ENCODE measurements at regions not wholly inside any gene's neighbourhood (a gene's known extent, or its start where the extent isn't known, plus 50 kb on each side); places are given as distances from the start of the nearest gene placed in this dataset.

DNA sequence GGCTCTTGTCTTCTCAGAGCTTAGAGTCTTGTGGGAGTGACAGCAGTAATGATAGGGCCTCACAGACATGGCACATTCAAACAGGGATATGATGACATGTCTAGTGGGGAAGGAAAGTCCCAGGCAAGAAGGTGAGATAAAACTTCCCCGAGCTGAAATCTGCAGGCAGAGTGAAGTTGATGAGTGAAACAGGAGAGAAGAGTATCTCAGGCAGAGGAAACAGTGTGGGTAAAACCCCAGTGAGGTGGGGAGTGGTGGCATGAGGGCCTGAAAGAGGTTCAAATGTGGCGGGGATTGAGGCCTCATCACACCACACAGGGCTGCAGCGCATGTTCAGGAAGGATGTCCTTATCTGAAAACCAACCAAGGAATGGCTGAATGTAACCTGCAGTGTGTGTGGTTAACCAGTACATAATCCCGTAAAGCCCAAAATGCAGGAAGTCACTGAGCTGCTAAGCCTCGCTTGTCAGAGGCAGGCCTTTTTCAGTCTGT, 153.8 kb upstream of the E2F8 start:
- DNase-seq = peak; percentile 15

DNA sequence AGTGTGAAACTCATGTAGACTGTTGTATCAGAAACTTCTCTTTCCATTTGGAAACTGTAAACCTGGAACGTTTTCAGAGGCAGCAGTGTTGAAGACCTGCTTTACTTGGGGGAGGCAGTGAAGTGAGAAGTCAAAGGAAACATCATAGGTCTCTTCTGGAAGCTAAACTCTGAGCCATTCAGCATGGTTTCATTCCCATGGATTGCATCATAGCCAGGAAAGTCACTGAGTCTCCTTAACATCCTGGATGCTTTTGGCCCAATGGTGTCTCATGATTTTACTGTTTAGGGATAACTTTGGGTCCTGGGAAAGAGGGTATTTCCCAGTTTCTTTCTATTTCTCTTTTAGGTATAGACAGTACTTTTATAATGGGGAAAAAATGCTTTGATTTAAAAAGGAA, 153.2 kb upstream of the E2F8 start:
- DNase-seq = peak; percentile 20

DNA sequence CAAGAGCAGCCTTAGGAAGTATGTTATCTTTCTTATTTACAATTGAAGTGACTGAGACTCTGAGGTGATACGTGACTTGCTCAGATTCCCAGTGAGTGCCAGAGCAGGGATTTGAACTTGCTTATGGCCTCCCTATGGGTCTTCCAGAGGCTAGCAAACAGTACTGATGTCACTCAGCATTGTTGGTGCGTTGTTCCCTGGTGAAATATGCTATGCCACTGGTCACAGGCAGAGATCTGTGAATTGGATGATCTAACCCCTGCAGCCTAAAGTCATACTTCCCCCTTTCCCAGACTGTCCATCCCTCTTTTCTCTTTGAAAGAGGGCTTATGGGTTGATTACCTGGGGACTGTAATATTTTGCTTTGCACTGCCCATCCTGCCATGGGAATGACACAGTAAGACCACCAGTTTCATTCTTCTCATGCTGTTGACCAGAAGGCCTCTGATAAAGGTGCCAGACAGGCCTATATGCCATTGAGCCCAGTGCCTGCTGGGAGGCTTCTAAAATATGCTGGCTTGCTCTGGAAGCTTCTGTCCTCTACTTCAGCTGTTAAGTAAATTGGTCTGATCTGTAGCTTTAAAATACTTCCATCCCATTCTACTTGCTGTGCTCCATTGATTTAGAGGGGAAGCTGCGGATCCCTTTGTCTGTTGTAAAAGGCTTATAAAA, 152.2 kb upstream of the E2F8 start:
- peak; percentile 32 for DNase-seq

DNA sequence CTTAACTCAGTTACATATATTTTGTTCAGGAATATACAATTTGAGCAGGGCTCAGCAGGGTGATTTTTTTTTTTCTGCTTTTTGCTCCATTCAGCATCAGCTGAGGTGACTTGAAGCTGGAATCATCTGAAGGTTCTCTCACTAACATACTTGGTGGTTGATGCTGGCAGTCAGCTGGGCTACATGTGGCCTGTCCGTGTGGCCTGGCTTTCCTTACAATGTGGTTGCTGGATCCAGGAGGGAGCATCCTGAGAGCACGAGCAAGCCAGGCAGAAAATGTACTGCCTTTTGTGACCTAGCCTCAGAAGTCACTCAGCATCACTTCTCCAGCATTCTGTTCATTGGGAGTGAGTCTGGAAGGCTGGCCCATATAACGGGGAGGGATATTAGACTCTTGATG, 151.6 kb upstream of the E2F8 start:
- no peak for DNase-seq

DNA sequence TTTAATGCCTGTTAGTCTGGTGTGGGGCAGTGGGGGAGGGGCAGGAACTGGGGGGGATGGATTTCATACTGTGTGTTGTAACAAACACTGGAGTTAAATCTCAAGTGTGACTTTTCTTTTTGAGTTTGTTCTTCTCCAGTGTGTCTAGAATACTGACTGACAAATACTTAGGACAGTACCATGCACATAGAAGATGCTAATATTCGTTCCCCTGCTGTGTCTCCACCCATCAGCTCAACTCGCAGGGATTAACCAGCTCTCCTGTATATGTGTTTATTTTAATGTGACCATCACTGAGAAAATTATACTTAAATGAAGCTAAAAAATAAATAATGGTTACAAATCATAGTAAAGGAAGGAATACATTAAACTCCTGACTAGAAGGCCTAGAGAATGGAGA, 150.9 kb upstream of the E2F8 start:
- DNase-seq = no peak

DNA sequence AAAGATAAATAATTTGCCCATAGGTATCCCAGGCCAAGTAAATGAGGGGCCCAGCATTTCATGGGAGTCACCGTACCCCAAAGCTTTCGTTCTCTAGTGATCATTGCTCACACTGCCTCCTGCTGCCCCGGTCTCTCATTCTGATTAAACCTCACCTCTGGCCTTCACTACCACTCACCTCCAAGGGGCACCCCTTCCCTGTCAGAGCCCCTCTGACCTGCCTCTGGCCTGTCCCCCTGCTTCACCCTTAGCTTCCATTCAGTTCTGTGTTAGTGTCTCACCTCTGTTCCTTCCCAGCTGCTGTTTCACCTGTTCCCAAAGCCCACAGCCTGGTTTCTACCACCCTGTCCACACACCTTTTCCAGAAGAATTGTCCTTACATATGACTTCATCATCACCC, 150.3 kb upstream of the E2F8 start:
- no peak for DNase-seq

DNA sequence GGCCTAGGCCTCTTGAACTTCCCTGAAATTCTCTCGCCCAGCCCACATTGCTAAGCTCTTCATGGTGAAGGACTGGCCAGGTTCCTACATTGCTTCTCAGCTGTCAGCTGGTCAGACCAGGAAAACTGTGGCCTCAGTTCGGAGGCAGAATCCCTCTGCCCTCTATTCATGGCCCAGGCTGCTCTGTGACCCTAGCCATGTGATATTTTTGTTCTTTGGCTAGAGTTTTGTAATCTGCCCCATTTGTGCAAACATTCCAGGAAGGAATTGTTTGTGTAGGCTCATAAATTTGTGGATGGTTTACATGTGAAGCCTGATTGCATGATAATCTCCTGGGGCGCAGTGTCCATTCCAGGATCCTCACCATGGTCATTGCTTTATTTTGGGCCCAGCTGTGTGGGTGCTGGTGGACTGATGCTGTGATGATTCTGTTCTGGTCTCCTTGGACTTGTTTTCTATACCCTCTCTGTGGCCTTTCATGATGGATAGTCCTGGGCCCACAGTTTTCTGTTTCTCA, 149.1 kb upstream of the E2F8 start:
- no peak for DNase-seq

DNA sequence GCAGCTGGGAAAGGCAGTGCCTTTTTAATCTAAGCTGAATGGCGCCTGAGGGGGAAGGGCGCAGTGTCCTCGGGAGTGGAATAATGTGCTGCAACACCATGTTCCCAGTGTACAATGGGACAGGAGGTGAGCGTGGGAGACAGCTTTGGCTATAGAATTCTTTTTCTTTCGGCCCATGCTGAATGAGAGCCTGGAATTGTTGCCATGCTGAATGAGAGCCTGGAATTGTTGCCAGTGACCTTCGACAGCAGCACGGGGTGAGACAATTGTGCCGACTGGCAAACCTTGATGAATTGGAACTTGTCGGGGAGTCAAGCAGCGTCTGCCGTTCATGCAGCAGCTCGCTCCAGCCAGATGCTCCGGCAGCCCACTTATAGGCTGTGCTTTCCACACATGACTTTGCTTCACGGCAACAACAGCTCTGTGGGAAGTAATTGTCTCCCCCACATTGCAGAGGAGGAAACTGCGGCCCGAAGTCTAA, 141.4 kb upstream of the E2F8 start:
- no peak for DNase-seq

DNA sequence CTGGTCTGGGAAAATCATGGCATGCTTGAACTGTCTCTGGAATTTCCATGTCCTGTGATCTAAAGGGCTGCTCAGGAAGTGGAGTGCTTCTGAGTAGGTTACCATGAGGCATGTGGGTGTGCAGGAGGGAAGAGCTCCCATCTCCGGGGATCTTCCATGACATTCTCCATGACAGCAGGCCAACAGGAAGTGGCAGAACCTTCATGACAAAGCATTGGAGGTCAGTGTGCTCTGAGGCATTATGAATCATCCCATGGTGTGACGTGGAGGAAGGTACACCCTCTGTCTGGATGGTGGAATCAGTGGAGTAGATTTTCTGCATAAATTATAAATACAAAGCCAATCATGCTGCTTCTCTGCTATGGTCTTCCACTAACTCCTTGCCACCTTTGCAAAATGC, 139.6 kb upstream of the E2F8 start:
- peak; percentile 79 for DNase-seq

DNA sequence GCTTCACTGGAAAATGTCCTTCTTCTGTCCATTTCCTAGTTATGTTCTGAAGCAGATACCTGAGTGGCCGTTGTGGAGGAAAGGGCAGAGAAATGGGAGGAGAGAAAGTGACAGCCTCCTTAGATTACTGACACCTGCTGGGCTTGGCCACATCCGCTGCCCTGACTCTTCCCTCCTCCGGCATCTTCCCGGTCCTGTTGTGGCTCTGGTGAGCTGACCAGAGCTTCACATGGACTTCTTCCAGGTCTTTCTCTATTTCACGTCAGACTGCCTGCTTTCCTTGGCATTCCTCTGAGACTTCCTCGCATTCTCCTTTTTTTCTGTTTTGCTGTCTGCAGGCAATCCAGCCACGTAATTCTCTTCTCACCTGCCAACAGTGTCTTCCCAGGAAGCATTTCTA, 138.7 kb upstream of the E2F8 start:
- no peak for DNase-seq

DNA sequence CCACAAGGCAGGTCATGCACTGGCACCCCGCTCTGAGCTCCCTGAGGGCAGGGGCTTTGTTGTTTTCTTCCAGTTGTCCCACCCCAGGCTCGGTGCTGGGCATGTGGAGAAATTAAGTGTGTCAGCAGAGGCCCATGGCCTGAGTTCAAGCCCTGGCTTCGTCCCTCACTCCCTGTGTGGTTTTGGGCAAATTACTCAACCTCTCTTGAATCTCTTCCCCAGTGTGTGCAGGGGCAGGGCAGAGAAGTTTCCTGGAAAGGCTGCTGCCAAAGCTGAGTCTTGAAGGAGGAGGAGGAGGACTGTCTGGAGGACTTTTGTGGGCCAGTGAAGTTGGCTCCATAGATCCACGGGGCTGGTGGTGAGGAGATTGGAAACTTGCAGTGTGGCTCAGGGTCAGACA, 138.1 kb upstream of the E2F8 start:
- no peak for DNase-seq

DNA sequence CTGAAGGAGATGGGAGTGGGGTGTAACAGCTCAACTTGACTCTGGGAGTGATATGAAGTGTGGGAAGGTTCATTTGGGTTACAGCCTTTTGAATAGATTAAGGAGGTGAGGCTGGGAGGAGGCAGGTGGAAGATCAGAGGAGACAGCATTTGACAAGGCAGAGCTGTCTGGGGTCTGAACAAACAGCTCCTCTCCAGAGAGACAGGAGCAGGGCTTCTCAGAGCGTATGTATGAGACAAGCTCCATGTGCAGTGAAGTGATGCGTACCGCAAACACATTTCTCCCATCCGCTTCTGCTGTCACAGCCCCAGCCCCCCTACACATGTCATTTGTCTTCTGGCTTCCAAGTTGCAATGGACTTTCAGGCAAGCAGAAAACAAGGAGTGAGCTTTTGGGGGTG, 137.1 kb upstream of the E2F8 start:
- no peak for DNase-seq

DNA sequence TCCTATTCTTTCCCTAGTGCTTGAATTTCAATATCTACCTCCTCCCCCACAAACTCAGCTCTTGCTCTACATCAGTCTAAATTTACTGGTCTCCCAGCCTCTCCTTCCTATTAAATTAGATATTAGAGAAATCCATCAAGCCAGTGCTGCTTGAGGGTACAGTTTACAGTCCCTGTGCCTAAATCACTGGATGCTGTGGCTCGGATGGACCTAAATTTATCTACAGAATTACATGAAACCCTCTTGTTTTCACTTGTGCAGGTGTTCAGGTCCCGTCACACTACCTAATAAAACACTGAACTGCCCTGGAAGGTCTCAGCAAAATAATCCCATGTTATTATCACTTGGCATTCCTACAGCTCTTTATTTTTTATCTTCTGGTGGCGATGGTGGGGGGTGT, 134.7 kb upstream of the E2F8 start:
- DNase-seq = no peak

DNA sequence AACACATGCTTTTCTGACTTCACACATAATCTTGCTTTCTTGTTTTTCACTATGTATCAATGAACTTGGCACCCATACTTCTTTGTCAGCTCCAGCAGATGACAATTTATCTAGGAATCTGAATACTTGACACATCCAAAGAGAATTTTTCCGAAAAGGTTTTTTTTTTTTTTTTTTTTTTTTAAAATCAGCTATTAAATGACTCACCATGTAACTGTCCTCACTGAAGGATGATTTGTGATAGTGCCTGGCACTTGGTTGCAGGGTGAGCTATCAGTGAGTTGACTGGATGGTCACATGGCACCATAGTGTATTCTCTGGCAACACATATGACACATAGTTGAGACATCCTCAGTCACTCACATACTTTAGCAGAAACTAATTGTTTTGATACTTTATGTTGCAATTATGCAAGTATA, 133.4 kb upstream of the E2F8 start:
- no peak for DNase-seq

DNA sequence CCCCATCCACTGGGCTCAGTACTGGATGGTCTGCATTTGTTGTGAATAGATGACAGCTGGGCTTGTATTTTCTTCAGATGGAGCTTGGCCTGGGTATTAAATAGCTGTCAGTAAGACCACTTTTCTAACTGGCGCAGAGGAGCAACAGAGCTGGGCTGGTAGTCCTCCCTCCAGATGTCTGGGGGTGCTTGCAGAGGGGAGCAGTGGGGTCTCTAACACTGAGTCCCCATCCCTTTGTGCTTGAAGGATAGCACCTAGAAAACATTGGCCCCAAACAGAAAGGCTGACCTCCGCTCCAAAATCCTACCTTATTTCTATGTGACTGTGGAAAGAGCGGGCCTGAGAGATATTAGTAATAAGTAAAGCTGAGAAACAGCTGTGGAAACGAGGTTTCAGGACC, 131.6 kb upstream of the E2F8 start:
- DNase-seq = no peak

DNA sequence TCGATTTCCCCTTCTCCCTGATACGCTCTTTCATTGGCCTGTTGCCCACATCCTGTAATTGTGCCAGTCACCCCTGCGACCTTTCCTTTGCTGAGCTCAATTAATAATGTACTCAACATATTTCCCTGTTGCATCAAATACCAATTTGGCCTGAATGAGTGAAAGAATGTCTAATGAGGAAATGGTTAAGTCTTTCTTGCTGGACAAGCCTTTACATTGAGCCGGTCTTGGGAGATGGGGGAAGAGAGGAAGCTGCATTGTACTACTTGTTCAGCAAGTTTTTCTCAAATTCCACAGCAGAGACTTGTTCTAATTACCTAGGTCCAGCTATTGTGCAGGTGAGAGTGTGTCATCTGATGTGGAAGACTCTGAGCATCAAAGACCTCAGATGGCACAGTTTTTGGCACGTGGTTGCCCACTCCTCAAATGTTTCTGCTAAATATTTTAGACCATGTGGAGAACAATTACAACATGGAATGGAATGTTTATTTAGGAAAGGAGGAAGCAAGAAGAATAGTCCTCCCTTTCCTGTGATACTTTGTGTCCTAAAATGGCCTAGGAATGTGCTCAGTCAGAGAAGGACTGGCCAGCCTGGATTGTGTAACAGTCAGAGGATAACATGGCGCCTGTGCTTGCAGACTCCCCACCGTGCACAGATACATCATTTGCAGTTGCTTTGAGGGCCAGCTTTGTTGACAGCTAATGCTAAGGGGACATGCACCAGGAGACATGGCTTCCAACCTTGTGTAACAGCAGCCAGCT, 129.5 kb upstream of the E2F8 start:
- peak; percentile 70 for DNase-seq

DNA sequence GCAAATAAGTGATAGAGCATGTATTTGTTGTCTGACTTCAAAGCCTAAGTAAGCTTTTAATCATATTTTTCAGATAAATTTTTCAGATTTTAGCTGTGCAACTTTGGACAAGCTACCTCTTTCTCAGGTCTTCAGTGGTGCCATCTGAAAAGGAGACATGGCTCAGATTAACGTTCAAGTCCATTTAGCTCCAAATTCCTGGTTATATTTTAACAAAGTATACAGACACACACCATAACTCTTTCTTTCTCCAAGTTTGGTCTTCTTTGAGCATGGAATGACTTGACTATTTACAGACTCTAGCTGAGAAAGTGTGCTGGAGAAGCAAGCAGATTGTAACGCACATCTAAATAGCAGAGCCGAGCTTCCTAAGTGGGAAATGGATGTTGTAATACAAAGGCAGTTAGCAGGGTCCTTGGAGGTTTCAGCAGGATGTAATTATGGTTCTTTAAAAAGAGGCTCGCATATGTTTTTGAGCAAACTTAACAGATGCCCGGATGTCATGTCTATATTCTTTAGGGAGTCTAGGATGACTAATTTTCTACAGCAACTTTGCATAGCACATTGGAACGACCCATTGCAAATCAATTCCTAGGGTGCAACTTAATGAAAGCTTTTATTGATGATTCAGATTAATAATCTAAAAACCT, 128.1 kb upstream of the E2F8 start:
- no peak for DNase-seq

DNA sequence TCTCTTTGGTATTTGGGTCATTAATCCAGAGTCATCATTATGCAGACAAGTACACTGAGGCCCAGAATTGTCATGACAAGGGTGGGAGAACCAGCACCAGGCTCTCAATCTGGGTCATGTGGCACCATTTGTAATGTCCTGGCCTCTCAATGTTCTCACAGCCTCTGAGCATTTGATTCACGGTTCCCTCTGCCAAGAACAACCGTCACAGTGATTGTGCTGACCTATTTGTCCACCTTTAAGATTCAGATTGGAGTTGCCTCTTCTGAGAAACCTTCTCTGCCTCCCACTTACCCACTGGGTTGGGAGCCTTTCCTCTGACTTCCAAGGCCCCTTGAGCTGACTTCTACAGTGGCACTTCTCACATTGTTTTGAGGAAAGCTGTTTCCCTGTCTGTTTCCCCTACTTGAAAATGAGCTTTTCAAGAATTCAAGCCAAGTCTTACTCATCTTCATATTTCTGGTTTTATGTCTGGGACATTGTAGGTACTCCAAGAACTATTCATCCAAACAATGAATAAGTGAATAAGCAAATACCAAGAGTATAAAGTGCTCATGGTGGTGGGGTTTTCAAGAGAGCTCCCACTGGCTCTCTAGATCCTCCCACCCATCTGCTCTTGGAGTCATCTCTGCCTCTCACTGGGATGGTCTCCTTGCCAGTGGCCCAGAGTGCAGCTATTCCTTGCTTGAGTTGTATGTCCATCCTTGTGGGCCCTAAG, 126.4 kb upstream of the E2F8 start:
- no peak for DNase-seq

DNA sequence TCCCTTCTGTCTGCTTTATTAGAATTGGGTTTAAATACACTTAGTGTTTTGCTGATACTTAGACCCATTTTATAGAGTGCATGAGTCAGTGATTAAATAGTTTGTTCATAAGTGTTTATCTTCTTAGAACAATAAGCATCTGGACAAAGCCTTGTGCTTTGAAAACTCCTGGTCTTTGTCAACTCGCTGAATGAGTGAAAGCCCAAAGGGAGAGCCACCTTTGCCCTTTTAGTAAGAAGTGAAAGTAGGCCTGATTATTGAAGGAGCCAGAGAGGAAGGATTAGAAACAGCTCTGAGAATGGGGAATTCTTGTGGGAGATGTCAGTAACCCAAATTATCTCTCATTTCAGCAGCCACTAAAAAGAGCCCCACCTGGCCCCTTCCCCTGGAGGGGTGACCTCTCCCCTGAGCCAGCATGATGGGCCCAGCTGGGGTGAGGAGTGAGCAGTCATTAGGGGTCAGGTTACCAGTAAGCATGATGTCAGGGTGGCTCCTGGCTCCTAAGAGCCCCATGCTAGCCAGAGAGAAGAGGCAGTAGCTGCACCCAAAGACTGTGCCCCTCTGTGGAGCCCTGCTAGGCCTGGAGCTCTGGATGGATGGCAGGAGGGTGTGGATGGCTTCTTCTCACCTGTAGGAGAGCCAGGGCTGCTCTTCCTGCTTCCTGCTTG, 125.1 kb upstream of the E2F8 start:
- DNase-seq = no peak

DNA sequence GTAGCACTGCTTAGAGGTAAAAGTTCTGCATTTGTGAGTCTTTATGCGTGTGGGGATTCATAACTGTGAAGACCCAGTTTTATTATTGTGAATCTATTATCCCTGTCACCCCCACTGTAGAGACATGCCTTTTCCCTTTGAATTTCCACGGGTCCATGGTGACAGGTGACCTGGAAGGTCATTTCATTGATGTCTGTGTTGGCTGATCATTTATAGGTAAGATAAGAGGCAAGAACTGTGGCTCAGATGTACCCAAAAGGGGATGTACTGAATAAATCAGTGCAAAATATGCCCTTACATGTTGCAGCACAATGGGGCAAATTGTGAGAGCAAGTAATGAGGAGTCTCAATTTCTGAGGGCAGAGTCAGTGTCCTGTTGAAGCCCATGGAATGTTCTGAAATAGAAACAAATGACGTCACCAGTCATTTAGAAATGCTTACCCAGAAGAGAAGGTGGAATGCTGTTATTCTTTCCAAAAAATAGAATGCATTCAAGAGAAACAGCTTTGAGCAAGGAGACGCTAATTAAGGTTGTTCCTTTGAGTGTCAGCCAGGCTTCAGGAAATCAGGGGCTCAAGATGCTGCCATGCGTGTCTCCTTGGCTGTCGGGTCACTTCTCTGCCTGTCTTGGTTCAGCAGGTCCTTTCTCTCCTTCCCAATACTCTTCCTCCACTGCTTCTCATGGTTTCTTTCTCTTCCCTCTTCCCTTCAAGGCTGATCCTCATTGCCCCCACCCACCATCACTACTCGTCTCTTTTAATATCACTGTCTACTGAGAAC, 118.7 kb upstream of the E2F8 start:
- no peak for DNase-seq

DNA sequence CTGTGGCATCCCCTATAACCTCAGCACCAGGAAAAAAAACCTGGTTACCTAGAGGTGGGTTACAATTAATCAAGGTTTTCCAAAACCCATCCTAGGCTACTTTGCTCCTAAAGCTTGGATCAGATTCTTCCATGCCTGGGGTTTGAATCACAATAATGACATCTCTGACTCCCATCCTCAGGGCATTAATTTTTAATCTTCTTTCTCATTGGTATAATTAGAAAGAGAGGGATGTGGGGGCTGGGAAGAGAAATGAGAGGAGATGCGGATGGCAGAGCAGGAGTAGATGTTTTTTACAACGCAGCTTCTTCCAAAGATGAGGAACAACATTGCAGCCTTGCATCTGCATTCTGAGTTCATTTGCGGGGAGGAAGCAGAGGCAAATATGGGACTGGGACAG, 117.2 kb upstream of the E2F8 start:
- DNase-seq = no peak

DNA sequence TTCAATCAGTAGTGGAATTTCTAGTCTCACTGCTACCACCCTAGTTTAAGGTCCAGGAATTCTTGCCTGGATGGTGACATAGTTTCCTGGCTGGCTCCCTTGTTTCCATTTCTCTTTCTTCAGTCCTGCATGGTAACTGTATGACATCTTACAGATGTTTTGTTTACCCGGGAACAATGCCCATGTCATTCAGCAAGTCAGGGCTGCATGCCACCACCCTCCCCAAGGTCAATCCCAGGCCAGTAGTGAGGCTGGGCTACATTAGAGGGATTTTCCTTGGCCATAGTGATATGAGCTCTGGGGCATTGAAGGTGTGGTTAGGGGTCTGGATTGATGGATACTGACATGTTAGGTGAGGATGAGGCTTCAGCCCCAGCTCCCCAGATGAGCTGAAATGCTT, 114.9 kb upstream of the E2F8 start:
- DNase-seq = no peak

Data from islet precursor cell (in vitro differentiated cells).